ENCODE measurements at regions not wholly inside any gene's neighbourhood (a gene's known extent, or its start where the extent isn't known, plus 50 kb on each side); places are given as distances from the start of the nearest gene placed in this dataset.

DNA sequence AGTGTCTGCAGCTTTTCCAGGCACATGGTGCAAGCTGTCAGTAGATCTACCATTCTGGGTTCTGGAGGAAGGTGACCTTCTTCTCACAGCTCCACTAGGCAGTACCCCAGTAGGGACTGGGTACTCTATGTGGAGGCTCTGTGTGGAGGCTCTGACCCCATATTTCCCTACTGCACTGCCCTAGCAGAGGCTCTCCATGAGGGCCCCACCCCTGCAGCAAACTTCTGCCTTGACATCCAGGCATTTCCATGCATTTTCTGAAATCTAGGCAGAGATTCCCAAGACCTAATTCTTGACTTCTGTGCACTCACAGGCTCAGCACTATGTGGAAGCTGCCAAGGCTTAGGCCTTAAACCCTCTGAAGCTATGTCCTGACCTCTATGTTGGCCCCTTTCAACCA is 1060.0 kb downstream of the NAALADL2 start:
- TF ChIP-seq, protein P1, sequence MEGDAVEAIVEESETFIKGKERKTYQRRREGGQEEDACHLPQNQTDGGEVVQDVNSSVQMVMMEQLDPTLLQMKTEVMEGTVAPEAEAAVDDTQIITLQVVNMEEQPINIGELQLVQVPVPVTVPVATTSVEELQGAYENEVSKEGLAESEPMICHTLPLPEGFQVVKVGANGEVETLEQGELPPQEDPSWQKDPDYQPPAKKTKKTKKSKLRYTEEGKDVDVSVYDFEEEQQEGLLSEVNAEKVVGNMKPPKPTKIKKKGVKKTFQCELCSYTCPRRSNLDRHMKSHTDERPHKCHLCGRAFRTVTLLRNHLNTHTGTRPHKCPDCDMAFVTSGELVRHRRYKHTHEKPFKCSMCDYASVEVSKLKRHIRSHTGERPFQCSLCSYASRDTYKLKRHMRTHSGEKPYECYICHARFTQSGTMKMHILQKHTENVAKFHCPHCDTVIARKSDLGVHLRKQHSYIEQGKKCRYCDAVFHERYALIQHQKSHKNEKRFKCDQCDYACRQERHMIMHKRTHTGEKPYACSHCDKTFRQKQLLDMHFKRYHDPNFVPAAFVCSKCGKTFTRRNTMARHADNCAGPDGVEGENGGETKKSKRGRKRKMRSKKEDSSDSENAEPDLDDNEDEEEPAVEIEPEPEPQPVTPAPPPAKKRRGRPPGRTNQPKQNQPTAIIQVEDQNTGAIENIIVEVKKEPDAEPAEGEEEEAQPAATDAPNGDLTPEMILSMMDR (IDR thresholded peaks at IDR 0.05), result no peak
- TF ChIP-seq POLR2A (IDR thresholded peaks at IDR 0.05), result no peak

Measured in lower leg skin (tissue), 3 donors.